Nephron progenitor cell (in vitro differentiated cells): ENCODE measurements at regions not wholly inside any gene's neighbourhood (a gene's known extent, or its start where the extent isn't known, plus 50 kb on each side); places are given as distances from the start of the nearest gene placed in this dataset.
A peak's percentile ranks its signal among the peaks of the same experiment; 100 is the strongest.

Experiments
- DNase-seq: peaks from one replicate; pipeline ENCODE4 v3.0.0; 2021
- H3K27ac Mint-ChIP-seq: 2 replicates; pipeline ENCODE4 v1.8.0; 2021; ENCODE audit warnings: mild to moderate bottlenecking, moderate library complexity, mixed read lengths
- H3K27me3 Mint-ChIP-seq: 2 replicates; pipeline ENCODE4 v1.8.0; 2021; ENCODE audit warnings: mild to moderate bottlenecking, low read depth, mixed read lengths; ENCODE audit not compliant: poor library complexity
- H3K36me3 Mint-ChIP-seq: 2 replicates; pipeline ENCODE4 v1.8.0; 2021; ENCODE audit warnings: low read depth, mixed read lengths
- H3K4me1 Mint-ChIP-seq: 2 replicates; pipeline ENCODE4 v1.8.0; 2021; ENCODE audit warnings: mixed read lengths
- H3K4me3 Mint-ChIP-seq: 2 replicates; pipeline ENCODE4 v1.8.0; 2021; ENCODE audit warnings: mild to moderate bottlenecking, moderate library complexity, mixed read lengths
- H3K9me3 Mint-ChIP-seq: 2 replicates; pipeline ENCODE4 v1.8.0; 2021; ENCODE audit warnings: mild to moderate bottlenecking, moderate library complexity, mixed read lengths
- TF ChIP-seq, protein P1 (sequence below): fragments of 200-600 bp; sonication (generic); IDR thresholded peaks from 2 replicates; pipeline ENCODE4 v1.5.0; 2021; ENCODE audit warnings: antibody characterized with exemption

GRCh38 chr10:44766631-44767030, 144.5 kb upstream of the TMEM72 start:
- Mint-ChIP-seq H3K4me3 (no peak overlapping the region), H3K36me3 (no peaks in the 10 kb centered on the region), H3K9me3 (no peaks in the 10 kb centered on the region), H3K27me3 (peaks cover 20% of the 10 kb centered on the region), H3K27ac (peak overlapping the region; percentile 73), H3K4me1 (peaks cover 30% of the 10 kb centered on the region)
- TF ChIP-seq, protein P1, sequence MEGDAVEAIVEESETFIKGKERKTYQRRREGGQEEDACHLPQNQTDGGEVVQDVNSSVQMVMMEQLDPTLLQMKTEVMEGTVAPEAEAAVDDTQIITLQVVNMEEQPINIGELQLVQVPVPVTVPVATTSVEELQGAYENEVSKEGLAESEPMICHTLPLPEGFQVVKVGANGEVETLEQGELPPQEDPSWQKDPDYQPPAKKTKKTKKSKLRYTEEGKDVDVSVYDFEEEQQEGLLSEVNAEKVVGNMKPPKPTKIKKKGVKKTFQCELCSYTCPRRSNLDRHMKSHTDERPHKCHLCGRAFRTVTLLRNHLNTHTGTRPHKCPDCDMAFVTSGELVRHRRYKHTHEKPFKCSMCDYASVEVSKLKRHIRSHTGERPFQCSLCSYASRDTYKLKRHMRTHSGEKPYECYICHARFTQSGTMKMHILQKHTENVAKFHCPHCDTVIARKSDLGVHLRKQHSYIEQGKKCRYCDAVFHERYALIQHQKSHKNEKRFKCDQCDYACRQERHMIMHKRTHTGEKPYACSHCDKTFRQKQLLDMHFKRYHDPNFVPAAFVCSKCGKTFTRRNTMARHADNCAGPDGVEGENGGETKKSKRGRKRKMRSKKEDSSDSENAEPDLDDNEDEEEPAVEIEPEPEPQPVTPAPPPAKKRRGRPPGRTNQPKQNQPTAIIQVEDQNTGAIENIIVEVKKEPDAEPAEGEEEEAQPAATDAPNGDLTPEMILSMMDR: no peak
- DNase-seq: no peak

DNA sequence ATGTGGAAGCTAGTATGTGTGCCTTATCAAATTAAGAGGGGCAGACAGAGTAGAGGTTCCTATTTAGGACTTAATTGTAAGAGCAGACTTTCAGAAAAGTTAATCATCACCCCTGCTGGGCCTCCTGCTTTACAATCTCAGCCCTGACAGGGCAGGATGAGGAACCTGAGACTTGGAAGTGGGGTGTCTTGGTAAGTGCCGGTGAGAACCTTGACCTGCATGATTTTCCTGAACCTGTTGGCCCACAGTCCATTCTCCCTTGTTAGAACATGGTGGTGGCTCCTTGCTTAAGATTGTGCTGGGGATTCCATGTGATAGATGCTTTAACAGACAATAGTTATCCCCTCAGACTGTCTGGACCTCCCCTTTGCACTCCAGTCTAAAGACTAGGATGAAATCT, 141.7 kb upstream of the TMEM72 start:
- Mint-ChIP-seq H3K9me3 (no peaks in the 10 kb centered on the region), H3K27me3 (peaks cover 17% of the 10 kb centered on the region), H3K36me3 (no peaks in the 10 kb centered on the region), H3K4me3 (no peak overlapping the region), H3K4me1 (peaks cover 34% of the 10 kb centered on the region), H3K27ac (no peak overlapping the region)
- no peak for DNase-seq
- TF ChIP-seq, protein P1: no peak

- no peak for DNase-seq
- peaks cover 11% of the 10 kb centered on the region for H3K27me3 Mint-ChIP-seq
- no peak overlapping the region for H3K27ac Mint-ChIP-seq
- H3K4me3 Mint-ChIP-seq: no peak overlapping the region
- no peaks in the 10 kb centered on the region for H3K36me3 Mint-ChIP-seq
- H3K9me3 Mint-ChIP-seq: no peaks in the 10 kb centered on the region
- TF ChIP-seq, protein P1: no peak
- peaks cover 25% of the 10 kb centered on the region for H3K4me1 Mint-ChIP-seq
Measured at GRCh38 chr10:44771233-44771995, 139.7 kb upstream of the TMEM72 start.

- Mint-ChIP-seq H3K4me1 (peaks cover 15% of the 10 kb centered on the region), H3K9me3 (no peaks in the 10 kb centered on the region), H3K4me3 (no peak overlapping the region), H3K36me3 (no peaks in the 10 kb centered on the region), H3K27ac (no peak overlapping the region), H3K27me3 (peaks cover 11% of the 10 kb centered on the region)
- no peak for DNase-seq
- TF ChIP-seq, protein P1: no peak
Measured at GRCh38 chr10:44773565-44773964, 137.6 kb upstream of the TMEM72 start.

DNA sequence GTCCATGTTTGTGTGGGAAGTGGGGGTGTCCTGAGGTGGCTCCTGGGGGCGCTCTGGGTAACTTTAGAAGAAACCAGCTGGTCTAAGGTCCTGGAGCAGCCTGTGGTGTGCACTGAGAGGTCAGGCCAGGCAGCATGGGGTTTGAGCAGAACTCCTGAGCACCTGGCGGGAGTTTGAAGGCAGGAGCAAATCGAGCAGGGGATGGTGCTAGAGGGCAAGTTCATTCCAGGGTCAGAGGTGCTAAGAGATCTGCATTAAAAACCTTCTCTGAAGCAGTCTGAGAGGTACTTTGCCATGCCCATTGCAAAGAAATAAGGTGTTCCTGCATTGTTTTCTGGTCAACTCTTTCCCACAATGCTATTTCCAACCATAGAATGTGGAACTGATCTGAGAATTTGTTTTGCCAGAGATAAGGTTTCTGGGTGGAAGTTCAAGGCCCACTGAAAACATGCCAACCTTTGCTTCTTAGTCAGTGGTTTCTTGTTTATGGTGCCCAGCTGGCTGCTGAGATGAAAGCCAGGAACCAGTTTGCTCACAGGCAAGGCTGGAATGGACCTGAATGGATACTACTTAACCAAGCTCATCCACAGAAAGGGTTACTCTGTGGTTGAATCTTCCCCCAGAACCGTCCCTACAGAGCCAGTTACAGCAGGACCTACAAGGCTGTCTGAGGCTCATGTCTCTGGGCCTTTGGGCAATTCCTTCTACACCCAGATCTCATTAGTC, 136.3 kb upstream of the TMEM72 start:
- Mint-ChIP-seq H3K27me3 (peaks cover 12% of the 10 kb centered on the region), H3K4me1 (peaks cover 9% of the 10 kb centered on the region), H3K4me3 (no peak overlapping the region), H3K36me3 (no peaks in the 10 kb centered on the region), H3K9me3 (no peaks in the 10 kb centered on the region), H3K27ac (no peak overlapping the region)
- DNase-seq: no peak
- TF ChIP-seq, protein P1: no peak
